PFSK-1 (cell line): ENCODE measurements at regions not wholly inside any gene's neighbourhood (a gene's known extent, or its start where the extent isn't known, plus 50 kb on each side); places are given as distances from the start of the nearest gene placed in this dataset.

Experiments
- FOXP2 ChIP-seq: optimal IDR thresholded peaks from 2 replicates; pipeline ENCODE3; 2011; ENCODE audit warnings: borderline replicate concordance, control low read depth, inconsistent platforms; ENCODE audit not compliant: insufficient read depth; ENCODE audit errors: extremely low read length, extremely low read depth
- POLR2AphosphoS5 ChIP-seq: IDR thresholded peaks from 2 replicates; pipeline ENCODE4 v1.6.1; 2012; ENCODE audit warnings: low read depth, mild to moderate bottlenecking, control low read depth, low read length, moderate library complexity
- SIN3A ChIP-seq: IDR thresholded peaks from 2 replicates; pipeline ENCODE4 v1.6.1; 2012; ENCODE audit warnings: mild to moderate bottlenecking, low read length, moderate library complexity, borderline replicate concordance; ENCODE audit not compliant: insufficient read depth
- TF ChIP-seq, protein P1 (sequence below), 2 experiments: IDR thresholded peaks; 2 replicates each; pipeline versions ENCODE4 v1.6.1 to v1.8.0; 2011 to 2012; ENCODE audit warnings: low read depth in 2 of 2, low read length in 2 of 2, control low read depth in 1 of 2, inconsistent platforms in 1 of 2, mild to moderate bottlenecking in 1 of 2, moderate library complexity in 1 of 2; ENCODE audit not compliant: insufficient read depth in 1 of 2

- no peak for TF ChIP-seq SIN3A
- TF ChIP-seq, protein P1, sequence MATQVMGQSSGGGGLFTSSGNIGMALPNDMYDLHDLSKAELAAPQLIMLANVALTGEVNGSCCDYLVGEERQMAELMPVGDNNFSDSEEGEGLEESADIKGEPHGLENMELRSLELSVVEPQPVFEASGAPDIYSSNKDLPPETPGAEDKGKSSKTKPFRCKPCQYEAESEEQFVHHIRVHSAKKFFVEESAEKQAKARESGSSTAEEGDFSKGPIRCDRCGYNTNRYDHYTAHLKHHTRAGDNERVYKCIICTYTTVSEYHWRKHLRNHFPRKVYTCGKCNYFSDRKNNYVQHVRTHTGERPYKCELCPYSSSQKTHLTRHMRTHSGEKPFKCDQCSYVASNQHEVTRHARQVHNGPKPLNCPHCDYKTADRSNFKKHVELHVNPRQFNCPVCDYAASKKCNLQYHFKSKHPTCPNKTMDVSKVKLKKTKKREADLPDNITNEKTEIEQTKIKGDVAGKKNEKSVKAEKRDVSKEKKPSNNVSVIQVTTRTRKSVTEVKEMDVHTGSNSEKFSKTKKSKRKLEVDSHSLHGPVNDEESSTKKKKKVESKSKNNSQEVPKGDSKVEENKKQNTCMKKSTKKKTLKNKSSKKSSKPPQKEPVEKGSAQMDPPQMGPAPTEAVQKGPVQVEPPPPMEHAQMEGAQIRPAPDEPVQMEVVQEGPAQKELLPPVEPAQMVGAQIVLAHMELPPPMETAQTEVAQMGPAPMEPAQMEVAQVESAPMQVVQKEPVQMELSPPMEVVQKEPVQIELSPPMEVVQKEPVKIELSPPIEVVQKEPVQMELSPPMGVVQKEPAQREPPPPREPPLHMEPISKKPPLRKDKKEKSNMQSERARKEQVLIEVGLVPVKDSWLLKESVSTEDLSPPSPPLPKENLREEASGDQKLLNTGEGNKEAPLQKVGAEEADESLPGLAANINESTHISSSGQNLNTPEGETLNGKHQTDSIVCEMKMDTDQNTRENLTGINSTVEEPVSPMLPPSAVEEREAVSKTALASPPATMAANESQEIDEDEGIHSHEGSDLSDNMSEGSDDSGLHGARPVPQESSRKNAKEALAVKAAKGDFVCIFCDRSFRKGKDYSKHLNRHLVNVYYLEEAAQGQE (IDR thresholded peaks at IDR 0.05; ENCODE audit: insufficient read depth in 1 of 2, low read depth in 2 of 2, low read length in 2 of 2) = no peak
- no peak for TF ChIP-seq POLR2AphosphoS5
- TF ChIP-seq FOXP2 = no peak
Measured at GRCh38 chr11:33590441-33590840, 110.2 kb downstream of the C11orf91 start.
